Activated CD4-positive, alpha-beta T cell treated with anti-CD3 and anti-CD28 coated beads, Interleukin-2, amount 10 ng/mL, durations not matched to agents 7 days and 5 days (primary cell): ENCODE measurements at regions not wholly inside any gene's neighbourhood (a gene's known extent, or its start where the extent isn't known, plus 50 kb on each side); places are given as distances from the start of the nearest gene placed in this dataset.
A peak's percentile ranks its signal among the peaks of the same experiment; 100 is the strongest.

Experiments
- CTCF ChIA-PET: fragments of 350-600 bp; sonication (Branson Sonifier 250); formaldehyde crosslinking; loops from one replicate; lab custom pipeline; 2021; ENCODE audit warnings: antibody characterized with exemption; lab: Charles Lee
- POLR2A ChIA-PET: fragments of 350-600 bp; sonication (Branson Sonifier 250); formaldehyde crosslinking; loops from one replicate; lab custom pipeline; 2021; ENCODE audit warnings: antibody characterized with exemption; lab: Charles Lee
- DNase-seq: peaks from one replicate; pipeline ENCODE4 v3.0.0-alpha.2; 2020
- H3K27ac Mint-ChIP-seq: one replicate; pipeline ENCODE4 v1.8.0; 2021; ENCODE audit warnings: mild to moderate bottlenecking, moderate library complexity, mixed read lengths
- H3K27me3 Mint-ChIP-seq: one replicate; pipeline ENCODE4 v1.8.0; 2021; ENCODE audit warnings: mixed read lengths
- H3K36me3 Mint-ChIP-seq: one replicate; pipeline ENCODE4 v1.8.0; 2021; ENCODE audit warnings: low read depth, mixed read lengths
- H3K4me1 Mint-ChIP-seq: one replicate; pipeline ENCODE4 v1.8.0; 2021; ENCODE audit warnings: mixed read lengths
- H3K4me3 Mint-ChIP-seq: one replicate; pipeline ENCODE4 v1.8.0; 2021; ENCODE audit warnings: mild to moderate bottlenecking, moderate library complexity, mixed read lengths
- H3K9me3 Mint-ChIP-seq: one replicate; pipeline ENCODE4 v1.8.0; 2021; ENCODE audit warnings: mixed read lengths

- peaks cover 16% of the 10 kb centered on the region for H3K9me3 Mint-ChIP-seq
- DNase-seq = peak; percentile 47
- CTCF ChIA-PET = interaction anchor here (0.6 to 1.5 kb wide), 7 partner anchors 42 to 253 kb away, joined by 3 to 6 read pairs (median 3); no protein-coding TSS in a partner anchor
- peaks cover 39% of the 10 kb centered on the region for H3K27me3 Mint-ChIP-seq
- POLR2A ChIA-PET = interaction anchor here (0.6 kb wide), 1 partner anchor 75 kb away, joined by 3 read pairs; no protein-coding TSS in a partner anchor
- H3K27ac Mint-ChIP-seq = peak overlapping the region; percentile 94
- H3K4me3 Mint-ChIP-seq = peak overlapping the region; percentile 20
- H3K4me1 Mint-ChIP-seq = peaks cover 62% of the 10 kb centered on the region
- peaks cover 31% of the 10 kb centered on the region for H3K36me3 Mint-ChIP-seq
Measured at GRCh38 chr5:159409801-159410200, 79.5 kb upstream of the IL12B start.

GRCh38 chr5:159410480-159410879, 80.2 kb upstream of the IL12B start:
- H3K9me3 Mint-ChIP-seq = peaks cover 16% of the 10 kb centered on the region
- DNase-seq = no peak
- H3K27me3 Mint-ChIP-seq = peaks cover 32% of the 10 kb centered on the region
- H3K36me3 Mint-ChIP-seq = peaks cover 31% of the 10 kb centered on the region
- H3K27ac Mint-ChIP-seq = peak overlapping the region; percentile 94
- ChIA-PET POLR2A (no interaction called here), CTCF (interaction anchor here (1.0 to 1.5 kb wide), 2 partner anchors 10 to 254 kb away, joined by 4 to 6 read pairs; no protein-coding TSS in a partner anchor)
- peaks cover 65% of the 10 kb centered on the region for H3K4me1 Mint-ChIP-seq
- H3K4me3 Mint-ChIP-seq = no peak overlapping the region

GRCh38 chr5:159411115-159411514, 80.8 kb upstream of the IL12B start:
- no peak overlapping the region for H3K4me3 Mint-ChIP-seq
- peaks cover 31% of the 10 kb centered on the region for H3K36me3 Mint-ChIP-seq
- POLR2A ChIA-PET = interaction anchor here (0.7 kb wide), 1 partner anchor 92 kb away, joined by 4 read pairs; no protein-coding TSS in a partner anchor
- no peak for DNase-seq
- peaks cover 29% of the 10 kb centered on the region for H3K27me3 Mint-ChIP-seq
- peak overlapping the region; percentile 94 for H3K27ac Mint-ChIP-seq
- H3K9me3 Mint-ChIP-seq = peaks cover 16% of the 10 kb centered on the region
- H3K4me1 Mint-ChIP-seq = peaks cover 65% of the 10 kb centered on the region
- CTCF ChIA-PET = interaction anchor here (0.6 to 1.4 kb wide), 4 partner anchors 10 to 118 kb away, joined by 3 to 4 read pairs (median 4); no protein-coding TSS in a partner anchor

GRCh38 chr5:159412284-159413046, 82.2 kb upstream of the IL12B start:
- ChIA-PET CTCF (interaction anchor here (0.6 to 1.7 kb wide), 5 partner anchors 11 to 88 kb away, joined by 3 to 5 read pairs (median 4); no protein-coding TSS in a partner anchor), POLR2A (interaction anchor here (0.6 to 1.2 kb wide), 3 partner anchors 45 to 92 kb away, joined by 3 to 4 read pairs (median 3); no protein-coding TSS in a partner anchor)
- DNase-seq = peak; percentile 90
- Mint-ChIP-seq H3K9me3 (peaks cover 16% of the 10 kb centered on the region), H3K4me1 (peaks cover 65% of the 10 kb centered on the region), H3K4me3 (peak overlapping the region; percentile 47), H3K27me3 (peaks cover 23% of the 10 kb centered on the region), H3K27ac (peak overlapping the region; percentile 94), H3K36me3 (peaks cover 31% of the 10 kb centered on the region)

- no peak for DNase-seq
- Mint-ChIP-seq H3K4me3 (no peak overlapping the region), H3K9me3 (peaks cover 13% of the 10 kb centered on the region), H3K4me1 (peaks cover 58% of the 10 kb centered on the region), H3K27me3 (peaks cover 9% of the 10 kb centered on the region), H3K27ac (no peak overlapping the region), H3K36me3 (peaks cover 25% of the 10 kb centered on the region)
- CTCF ChIA-PET = interaction anchor here (1.8 kb wide), 1 partner anchor 18 kb away, joined by 3 read pairs; no protein-coding TSS in a partner anchor
- POLR2A ChIA-PET = no interaction called here
Measured at GRCh38 chr5:159414021-159414420, 83.7 kb upstream of the IL12B start.

- Mint-ChIP-seq H3K4me3 (no peak overlapping the region), H3K4me1 (peaks cover 44% of the 10 kb centered on the region), H3K36me3 (peaks cover 18% of the 10 kb centered on the region), H3K27ac (no peak overlapping the region), H3K27me3 (peaks cover 9% of the 10 kb centered on the region), H3K9me3 (peaks cover 10% of the 10 kb centered on the region)
- ChIA-PET CTCF (interaction anchor here (1.8 kb wide), 1 partner anchor 17 kb away, joined by 3 read pairs; no protein-coding TSS in a partner anchor), POLR2A (no interaction called here)
- no peak for DNase-seq
Measured at GRCh38 chr5:159415301-159415937, 85.1 kb upstream of the IL12B start.

- no peak overlapping the region for H3K27ac Mint-ChIP-seq
- POLR2A ChIA-PET = no interaction called here
- no peak overlapping the region for H3K4me3 Mint-ChIP-seq
- H3K9me3 Mint-ChIP-seq = peaks cover 2% of the 10 kb centered on the region
- no peak for DNase-seq
- CTCF ChIA-PET = no interaction called here
- H3K27me3 Mint-ChIP-seq = peaks cover 8% of the 10 kb centered on the region
- peaks cover 33% of the 10 kb centered on the region for H3K4me1 Mint-ChIP-seq
- H3K36me3 Mint-ChIP-seq = peaks cover 8% of the 10 kb centered on the region
Measured at GRCh38 chr5:159416438-159416837, 86.2 kb upstream of the IL12B start.

GRCh38 chr5:159417170-159417569, 86.9 kb upstream of the IL12B start:
- no peak for DNase-seq
- Mint-ChIP-seq H3K4me1 (peaks cover 26% of the 10 kb centered on the region), H3K36me3 (peaks cover 5% of the 10 kb centered on the region), H3K27me3 (peaks cover 8% of the 10 kb centered on the region), H3K4me3 (no peak overlapping the region), H3K27ac (no peak overlapping the region), H3K9me3 (no peaks in the 10 kb centered on the region)
- POLR2A ChIA-PET = no interaction called here
- CTCF ChIA-PET = no interaction called here

- no peak overlapping the region for H3K4me3 Mint-ChIP-seq
- ChIA-PET POLR2A (no interaction called here), CTCF (interaction anchor here (0.6 to 1.6 kb wide), 2 partner anchors 16 to 108 kb away, joined by 3 read pairs; no protein-coding TSS in a partner anchor)
- no peak for DNase-seq
- peaks cover 5% of the 10 kb centered on the region for H3K36me3 Mint-ChIP-seq
- H3K27me3 Mint-ChIP-seq = peaks cover 13% of the 10 kb centered on the region
- H3K9me3 Mint-ChIP-seq = no peaks in the 10 kb centered on the region
- no peak overlapping the region for H3K27ac Mint-ChIP-seq
- peaks cover 7% of the 10 kb centered on the region for H3K4me1 Mint-ChIP-seq
Measured at GRCh38 chr5:159419576-159419975, 89.3 kb upstream of the IL12B start.

GRCh38 chr5:159420940-159421339, 90.7 kb upstream of the IL12B start:
- Mint-ChIP-seq H3K4me1 (peaks cover 2% of the 10 kb centered on the region), H3K27me3 (peaks cover 17% of the 10 kb centered on the region), H3K27ac (no peak overlapping the region), H3K4me3 (no peak overlapping the region), H3K36me3 (peaks cover 7% of the 10 kb centered on the region), H3K9me3 (peaks cover 1% of the 10 kb centered on the region)
- POLR2A ChIA-PET = no interaction called here
- no peak for DNase-seq
- CTCF ChIA-PET = interaction anchor here (1.2 to 1.6 kb wide), 3 partner anchors 9 to 15 kb away, joined by 3 to 4 read pairs (median 3); no protein-coding TSS in a partner anchor

- Mint-ChIP-seq H3K4me3 (no peak overlapping the region), H3K27ac (no peak overlapping the region), H3K9me3 (peaks cover 2% of the 10 kb centered on the region), H3K36me3 (peaks cover 7% of the 10 kb centered on the region), H3K4me1 (peaks cover 13% of the 10 kb centered on the region), H3K27me3 (peaks cover 17% of the 10 kb centered on the region)
- CTCF ChIA-PET = no interaction called here
- POLR2A ChIA-PET = no interaction called here
- DNase-seq = no peak
Measured at GRCh38 chr5:159422361-159422760, 92.1 kb upstream of the IL12B start.

GRCh38 chr5:159422910-159423309, 92.6 kb upstream of the IL12B start:
- Mint-ChIP-seq H3K27me3 (peaks cover 17% of the 10 kb centered on the region), H3K4me1 (peaks cover 19% of the 10 kb centered on the region), H3K27ac (no peak overlapping the region), H3K36me3 (peaks cover 7% of the 10 kb centered on the region), H3K4me3 (no peak overlapping the region), H3K9me3 (peaks cover 2% of the 10 kb centered on the region)
- ChIA-PET POLR2A (no interaction called here), CTCF (no interaction called here)
- DNase-seq = no peak
